Pancreas (tissue), 10 donors: ENCODE measurements at regions not wholly inside any gene's neighbourhood (a gene's known extent, or its start where the extent isn't known, plus 50 kb on each side); places are given as distances from the start of the nearest gene placed in this dataset.

Experiments
- ATAC-seq, 4 donors: fragments of 200-7000 bp; cut with Tn5 transposase; one replicate each; pipeline versions ENCODE4 v1.8.0 to v1.9.1; 2020; ENCODE audit warnings: mild to moderate bottlenecking in 4 of 4, moderate library complexity in 4 of 4
- DNase-seq, 6 donors: peaks; one replicate each; pipeline ENCODE4 v3.0.0-alpha.2; 2020
- FAIRE-seq: peaks from 2 replicates; lab custom pipeline; 2012; peaks lifted over from hg19 to GRCh38; lab: Jason Lieb, UNC
- H3K27ac ChIP-seq, 4 donors: fragments of 200-600 bp; sonication (generic); 1 replicate in 3 of 4; 2 replicates in 1 of 4; pipeline versions ENCODE4 v1.5.0 to v1.8.0; 2020
- H3K27me3 ChIP-seq, 4 donors: fragments of 200-600 bp; one replicate each; pipeline ENCODE4 v1.8.0; 2021
- H3K36me3 ChIP-seq, 3 donors: fragments of 200-600 bp; sonication (generic) in 1 of 3; one replicate each; pipeline versions ENCODE4 v1.5.0 to v1.8.0; 2020 to 2021
- H3K4me1 ChIP-seq, 3 donors: fragments of 200-600 bp; one replicate each; pipeline ENCODE4 v1.8.0; 2021
- H3K4me3 ChIP-seq, 4 donors: fragments of 200-600 bp; sonication (generic) in 2 of 4; one replicate each; pipeline versions ENCODE4 v1.5.0 to v1.8.0; 2020 to 2021
- H3K9me3 ChIP-seq, 4 donors: fragments of 200-600 bp; one replicate each; pipeline ENCODE4 v1.8.0; 2021
- WGBS, 2 donors: extraction: QIAGEN DNeasy Blood & Tissue Kit; methylation state at CpG; one replicate each; pipeline ENCODE4 v1.1.7; 2013; 5-methylcytosine and 5-hydroxymethylcytosine counted together
- intact Hi-C, 3 donors: fragments of 100-400 bp; cut with DNase I; formaldehyde crosslinking; loops; one replicate each; pipeline versions ENCODE4 v1.11.1 to v1.14.2; 2022
- TF ChIP-seq, protein P1 (sequence below), 4 donors: fragments of 200-600 bp; sonication (generic) in 3 of 4; IDR thresholded peaks; one replicate each; pipeline versions ENCODE4 v1.5.0 to v1.8.0; 2021; ENCODE audit warnings: antibody characterized with exemption in 4 of 4
- donor health status: healthy with polysubstance abuse.
- donor health status: DM: no; HTN: no; CAD: no; lungs with moderate emphysema.
- donor health status: DM: no; HTN: no; CAD: no.
- donor health status: control.
- donor health status: control.
- donor health status: Bipolar disorder and iron deficiency.
- donor health status: DM: yes; HTN: yes; CAD: no.
- donor health status: DM: no; HTN: no; CAD: no.
- donor health status: DM: no; HTN: no; CAD: no.
- donor health status: DM: yes; HTN: yes; CAD: no.

DNA sequence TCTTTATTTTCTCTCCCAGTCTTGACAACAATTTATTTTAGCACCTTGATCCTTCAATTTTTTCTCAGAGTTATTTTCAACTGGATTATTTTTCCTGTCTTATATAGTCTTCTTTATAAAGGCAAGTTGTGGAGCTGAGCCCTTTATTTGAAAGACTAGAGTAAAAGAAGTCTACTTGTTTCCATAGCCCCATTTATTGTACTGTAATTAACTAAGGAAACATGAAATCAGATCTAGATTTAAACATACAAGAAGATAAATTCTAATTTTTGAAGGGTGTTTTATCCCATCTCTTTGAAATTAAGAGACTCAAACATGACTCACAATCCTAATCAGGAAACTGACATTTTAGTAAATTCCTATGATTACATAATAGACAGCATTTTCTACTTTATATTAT is 2421.8 kb downstream of the LRRC4C start:
- intact Hi-C loops, result no loop called here

DNA sequence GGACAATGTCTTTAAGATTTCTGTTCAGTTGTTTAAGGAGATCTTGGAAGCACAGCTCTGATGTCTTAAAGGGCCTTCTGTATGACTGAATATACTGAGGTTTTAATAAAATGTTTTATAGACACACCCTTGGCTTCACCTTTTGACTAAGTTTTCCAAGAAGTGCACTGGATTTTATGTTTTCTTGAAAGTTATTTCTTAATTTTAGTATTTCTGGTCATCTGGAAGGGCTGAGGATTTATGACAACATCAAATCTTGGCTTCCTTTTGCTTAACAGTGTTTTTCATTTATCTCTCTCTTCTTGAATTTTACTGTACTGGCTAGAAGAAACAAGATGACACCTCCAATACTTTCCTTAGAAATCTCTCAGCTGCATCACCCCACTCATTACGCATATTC is 2423.4 kb downstream of the LRRC4C start:
- Histone ChIP-seq H3K36me3 (no peaks in the 10 kb centered on the region), H3K4me3 (no peak overlapping the region), H3K27me3 (no peaks in the 10 kb centered on the region), H3K4me1 (no peaks in the 10 kb centered on the region), H3K9me3 (no peaks in the 10 kb centered on the region), H3K27ac (no peak overlapping the region)
- TF ChIP-seq, protein P1, sequence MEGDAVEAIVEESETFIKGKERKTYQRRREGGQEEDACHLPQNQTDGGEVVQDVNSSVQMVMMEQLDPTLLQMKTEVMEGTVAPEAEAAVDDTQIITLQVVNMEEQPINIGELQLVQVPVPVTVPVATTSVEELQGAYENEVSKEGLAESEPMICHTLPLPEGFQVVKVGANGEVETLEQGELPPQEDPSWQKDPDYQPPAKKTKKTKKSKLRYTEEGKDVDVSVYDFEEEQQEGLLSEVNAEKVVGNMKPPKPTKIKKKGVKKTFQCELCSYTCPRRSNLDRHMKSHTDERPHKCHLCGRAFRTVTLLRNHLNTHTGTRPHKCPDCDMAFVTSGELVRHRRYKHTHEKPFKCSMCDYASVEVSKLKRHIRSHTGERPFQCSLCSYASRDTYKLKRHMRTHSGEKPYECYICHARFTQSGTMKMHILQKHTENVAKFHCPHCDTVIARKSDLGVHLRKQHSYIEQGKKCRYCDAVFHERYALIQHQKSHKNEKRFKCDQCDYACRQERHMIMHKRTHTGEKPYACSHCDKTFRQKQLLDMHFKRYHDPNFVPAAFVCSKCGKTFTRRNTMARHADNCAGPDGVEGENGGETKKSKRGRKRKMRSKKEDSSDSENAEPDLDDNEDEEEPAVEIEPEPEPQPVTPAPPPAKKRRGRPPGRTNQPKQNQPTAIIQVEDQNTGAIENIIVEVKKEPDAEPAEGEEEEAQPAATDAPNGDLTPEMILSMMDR (IDR thresholded peaks at IDR 0.05), result no peak
- intact Hi-C loops, result no loop called here
- no peak for FAIRE-seq
- DNase-seq, result no peak
- 71 to 76% methylated on average over 1 of the region's 1 CpG for WGBS, 2 donors
- ATAC-seq, result no peak

More for the DNA sequence above, 2421.8 kb downstream of the LRRC4C start:
- Histone ChIP-seq H3K4me1 (no peaks in the 10 kb centered on the region), H3K9me3 (no peaks in the 10 kb centered on the region), H3K36me3 (no peaks in the 10 kb centered on the region), H3K27me3 (no peaks in the 10 kb centered on the region), H3K27ac (no peak overlapping the region), H3K4me3 (no peak overlapping the region)
- FAIRE-seq, result no peak
- no peak for ATAC-seq
- TF ChIP-seq, protein P1 (IDR thresholded peaks at IDR 0.05), result no peak
- DNase-seq, result no peak

DNA sequence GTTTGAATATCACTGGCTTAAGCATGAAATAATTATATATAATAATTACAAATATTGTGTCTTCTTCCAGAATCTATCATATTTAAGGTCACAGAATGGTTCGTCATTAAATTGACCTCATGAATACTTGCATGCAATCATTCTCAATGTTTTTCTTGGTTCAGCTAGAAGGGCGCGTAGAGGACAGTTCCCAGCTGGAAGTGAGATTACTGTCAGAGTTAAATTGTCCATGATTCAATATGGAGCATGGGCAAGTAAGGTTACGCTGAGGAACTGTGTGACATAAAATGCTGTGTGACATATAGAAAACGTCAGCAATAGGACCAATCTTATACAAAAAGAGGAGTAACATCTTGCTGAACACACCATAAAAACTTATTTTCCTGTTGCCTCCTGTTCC is 2423.5 kb upstream of the RAG2 start:
- DNase-seq, result no peak
- ATAC-seq, result no peak
- FAIRE-seq, result no peak

DNA sequence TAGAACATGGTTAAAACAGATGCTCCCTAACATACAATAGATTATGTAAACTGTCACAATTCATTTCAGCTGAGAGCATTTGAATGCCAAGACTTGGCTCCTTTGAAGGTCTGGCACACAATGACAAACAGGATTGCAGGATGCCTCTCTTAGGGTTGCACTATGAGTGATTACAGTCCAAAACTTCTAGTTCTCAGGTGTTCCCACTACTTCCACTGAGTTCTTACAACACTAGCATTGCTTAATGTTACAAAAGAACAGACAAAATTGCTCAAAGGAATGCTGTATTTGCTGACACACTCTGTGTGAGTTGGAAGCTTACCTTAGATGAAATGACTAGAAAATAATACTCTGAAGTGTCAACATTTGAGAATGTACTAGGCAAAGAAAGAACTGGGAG is 2413.8 kb upstream of the RAG2 start:
- Histone ChIP-seq H3K36me3 (no peaks in the 10 kb centered on the region), H3K27me3 (no peaks in the 10 kb centered on the region), H3K27ac (no peak overlapping the region), H3K4me3 (no peak overlapping the region), H3K4me1 (no peaks in the 10 kb centered on the region), H3K9me3 (no peaks in the 10 kb centered on the region)
- no peak for FAIRE-seq
- TF ChIP-seq, protein P1 (IDR thresholded peaks at IDR 0.05), result no peak
- DNase-seq, result no peak
- intact Hi-C loops, result no loop called here
- no peak for ATAC-seq

More for the DNA sequence above, 2423.5 kb upstream of the RAG2 start:
- Histone ChIP-seq H3K27ac (no peak overlapping the region), H3K9me3 (no peaks in the 10 kb centered on the region), H3K27me3 (no peaks in the 10 kb centered on the region), H3K4me1 (no peaks in the 10 kb centered on the region), H3K4me3 (no peak overlapping the region), H3K36me3 (no peaks in the 10 kb centered on the region)
- WGBS, 2 donors, result 63 to 70% methylated on average over 5 of the region's 5 CpGs
- intact Hi-C loops, result no loop called here
- TF ChIP-seq, protein P1 (IDR thresholded peaks at IDR 0.05), result no peak

DNA sequence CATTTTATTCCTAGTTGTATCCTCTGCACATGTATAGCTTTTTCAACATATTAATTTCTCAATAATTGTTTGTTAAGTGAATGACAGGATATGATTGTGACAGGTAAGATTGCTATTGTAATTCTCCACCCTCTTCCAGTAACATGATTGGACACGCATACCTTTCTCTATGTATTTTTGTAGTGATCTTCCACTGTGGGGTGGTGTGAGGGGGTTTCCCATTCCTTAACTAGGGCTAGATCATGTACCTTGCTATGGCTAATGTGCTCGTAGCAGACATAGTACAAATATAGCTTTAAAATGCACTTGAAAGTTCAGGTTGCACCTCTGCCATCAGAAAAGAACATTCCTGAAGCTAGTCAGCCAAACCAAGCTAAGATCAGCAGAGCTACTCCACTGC is 2392.8 kb upstream of the RAG2 start:
- intact Hi-C loops, result no loop called here
- TF ChIP-seq, protein P1 (IDR thresholded peaks at IDR 0.05), result no peak
- no peaks in the 10 kb centered on the region for H3K36me3 ChIP-seq
- FAIRE-seq (no peak), DNase-seq (no peak), ATAC-seq (no peak)
- H3K4me3 ChIP-seq, result no peak overlapping the region
- no peak overlapping the region for H3K27ac ChIP-seq
- H3K9me3 ChIP-seq, result no peaks in the 10 kb centered on the region
- 70 to 73% methylated on average over 2 of the region's 2 CpGs for WGBS, 2 donors
- H3K4me1 ChIP-seq, result no peaks in the 10 kb centered on the region
- no peaks in the 10 kb centered on the region for H3K27me3 ChIP-seq
